PC-3 (cell line): ENCODE measurements at regions not wholly inside any gene's neighbourhood (a gene's known extent, or its start where the extent isn't known, plus 50 kb on each side); places are given as distances from the start of the nearest gene placed in this dataset.

ENCODE experiments used
- CTCF ChIP-seq: fragments of 300-600 bp; sonication (generic); conservative IDR thresholded peaks from 2 replicates; pipeline ENCODE4 v1.5.1; 2017; ENCODE audit warnings: antibody characterized with exemption, low read depth, mild to moderate bottlenecking, low read length
- EZH2phosphoT487 ChIP-seq: fragments of 300-600 bp; sonication (generic); IDR thresholded peaks from 2 replicates; pipeline ENCODE4 v1.6.1; 2018; ENCODE audit warnings: mild to moderate bottlenecking, antibody characterized with exemption, low read length, borderline replicate concordance

GRCh38 chr2:78754930-78755329 lies 270.6 kb upstream of the REG3G start:
- TF ChIP-seq CTCF (no peak), EZH2phosphoT487 (no peak)
